Endodermal cell (in vitro differentiated cells): ENCODE measurements at regions not wholly inside any gene's neighbourhood (a gene's known extent, or its start where the extent isn't known, plus 50 kb on each side); places are given as distances from the start of the nearest gene placed in this dataset.

Experiments used
- DNase-seq: peaks from one replicate; pipeline ENCODE4 v3.0.0-alpha.2; 2017
- H3K27ac ChIP-seq: 2 replicates; pipeline ENCODE4 v1.5.1; 2013; ENCODE audit warnings: mild to moderate bottlenecking, low read depth, low read length, moderate library complexity
- H3K27me3 ChIP-seq: 2 replicates; pipeline ENCODE4 v1.6.1; 2013; ENCODE audit warnings: mild to moderate bottlenecking, low read length, moderate library complexity; ENCODE audit not compliant: insufficient read depth, control insufficient read depth, poor library complexity, severe bottlenecking
- H3K36me3 ChIP-seq: 2 replicates; pipeline ENCODE4 v1.7.0; 2013; ENCODE audit warnings: mild to moderate bottlenecking, low read length, moderate library complexity; ENCODE audit not compliant: control insufficient read depth, insufficient read depth
- H3K4me1 ChIP-seq: one replicate; pipeline ENCODE4 v1.7.0; 2013; ENCODE audit warnings: low read length; ENCODE audit not compliant: control insufficient read depth, insufficient read depth
- H3K4me3 ChIP-seq: 2 replicates; pipeline ENCODE4 v1.5.1; 2013; ENCODE audit warnings: mild to moderate bottlenecking, low read length, moderate library complexity
- H3K9ac ChIP-seq: 2 replicates; pipeline ENCODE4 v1.6.1; 2013; ENCODE audit warnings: mild to moderate bottlenecking, low read length, moderate library complexity; ENCODE audit not compliant: poor library complexity, severe bottlenecking; ENCODE audit errors: extremely low read depth
- H3K9me3 ChIP-seq: 2 replicates; pipeline ENCODE4 v1.6.1; 2013; ENCODE audit warnings: mild to moderate bottlenecking, low read length, moderate library complexity; ENCODE audit not compliant: control insufficient read depth
- H3K27ac Mint-ChIP-seq: 2 replicates; pipeline ENCODE4 v1.8.0; 2020; ENCODE audit warnings: mixed read lengths
- H3K27me3 Mint-ChIP-seq: 2 replicates; pipeline ENCODE4 v1.8.0; 2021; ENCODE audit warnings: mild to moderate bottlenecking, mixed read lengths; ENCODE audit not compliant: insufficient read depth
- H3K36me3 Mint-ChIP-seq: 2 replicates; pipeline ENCODE4 v1.8.0; 2020; ENCODE audit warnings: low read depth, mixed read lengths
- H3K4me1 Mint-ChIP-seq: 2 replicates; pipeline ENCODE4 v1.8.0; 2020; ENCODE audit warnings: mixed read lengths
- H3K4me3 Mint-ChIP-seq: 2 replicates; pipeline ENCODE4 v1.8.0; 2020; ENCODE audit warnings: mild to moderate bottlenecking, moderate library complexity, mixed read lengths
- H3K9me3 Mint-ChIP-seq: 2 replicates; pipeline ENCODE4 v1.8.0; 2020; ENCODE audit warnings: mild to moderate bottlenecking, mixed read lengths
- WGBS, 2 experiments: methylation state at CpG; one replicate each; pipeline versions ENCODE4 v1.1.5 to v1.1.7; 2013; ENCODE audit warnings: missing lambda C conversion rate in 2 of 2, mixed read lengths in 1 of 2; ENCODE audit not compliant: insufficient coverage in 1 of 2, insufficient read length in 1 of 2; 5-methylcytosine and 5-hydroxymethylcytosine counted together
- TF ChIP-seq, protein P1 (sequence below): fragments of 200-600 bp; sonication (generic); conservative IDR thresholded peaks from 2 replicates; pipeline ENCODE4 v1.5.0; 2021; ENCODE audit warnings: antibody characterized with exemption, mild to moderate bottlenecking

DNA sequence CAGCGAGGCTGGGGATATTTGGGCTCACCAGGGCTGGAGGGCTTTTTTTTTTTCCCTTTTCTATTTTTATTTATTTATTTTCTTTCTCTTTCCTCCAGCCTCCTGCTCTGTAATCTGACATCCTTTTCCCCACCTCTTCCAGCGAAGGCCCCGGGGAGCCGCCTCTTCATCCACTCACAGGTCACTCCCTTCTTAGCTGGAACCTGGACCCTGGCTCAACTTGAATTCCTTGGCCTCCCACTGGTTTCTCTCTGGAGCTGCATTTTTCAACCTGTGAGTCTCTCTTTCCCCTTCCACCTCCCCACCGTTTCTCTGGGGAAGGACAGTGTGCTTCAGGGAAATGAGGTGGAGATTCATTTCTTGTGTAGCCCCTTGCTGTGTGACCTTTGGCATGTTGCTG is 82.0 kb downstream of the MRM1 start:
- peak; percentile 73 for DNase-seq
- peaks cover 3% of the 10 kb centered on the region for H3K4me1 ChIP-seq
- 77 to 79% methylated on average over 4 to 5 of the region's 5 CpGs for WGBS, 2 experiments

DNA sequence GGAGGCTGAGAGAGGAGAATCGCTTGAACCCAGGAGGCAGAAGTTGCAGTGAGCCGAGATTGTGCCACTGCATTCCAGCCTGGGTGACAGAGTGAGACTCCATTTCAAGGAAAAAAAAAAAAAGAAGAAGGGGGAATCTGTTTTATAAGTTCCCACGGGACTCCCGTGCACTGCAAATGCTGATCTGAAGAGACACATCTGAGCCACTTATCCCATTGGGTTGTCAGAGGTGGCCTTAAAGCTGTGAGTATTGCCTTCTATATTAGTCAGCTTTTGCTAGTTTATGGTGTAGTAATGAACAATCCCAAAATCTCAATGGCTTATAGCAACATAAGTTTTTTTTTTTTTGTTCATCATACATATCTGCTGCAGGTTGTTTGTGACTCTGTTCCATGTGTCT is 82.8 kb downstream of the MRM1 start:
- no peaks in the 10 kb centered on the region for H3K27me3 ChIP-seq
- Mint-ChIP-seq H3K4me1 (peaks cover 15% of the 10 kb centered on the region), H3K27me3 (peaks cover 3% of the 10 kb centered on the region), H3K27ac (no peak overlapping the region), H3K36me3 (no peaks in the 10 kb centered on the region), H3K9me3 (no peaks in the 10 kb centered on the region), H3K4me3 (no peak overlapping the region)
- no peak overlapping the region for H3K27ac ChIP-seq
- peaks cover 3% of the 10 kb centered on the region for H3K4me1 ChIP-seq
- no peak overlapping the region for H3K9ac ChIP-seq
- no peak overlapping the region for H3K4me3 ChIP-seq
- no peak for DNase-seq
- H3K9me3 ChIP-seq = no peaks in the 10 kb centered on the region
- H3K36me3 ChIP-seq = no peaks in the 10 kb centered on the region
- 93% methylated on average over 4 of the region's 4 CpGs; no CpG with 5 or more reads in 1 of the 2 experiments for WGBS, 2 experiments
- TF ChIP-seq, protein P1, sequence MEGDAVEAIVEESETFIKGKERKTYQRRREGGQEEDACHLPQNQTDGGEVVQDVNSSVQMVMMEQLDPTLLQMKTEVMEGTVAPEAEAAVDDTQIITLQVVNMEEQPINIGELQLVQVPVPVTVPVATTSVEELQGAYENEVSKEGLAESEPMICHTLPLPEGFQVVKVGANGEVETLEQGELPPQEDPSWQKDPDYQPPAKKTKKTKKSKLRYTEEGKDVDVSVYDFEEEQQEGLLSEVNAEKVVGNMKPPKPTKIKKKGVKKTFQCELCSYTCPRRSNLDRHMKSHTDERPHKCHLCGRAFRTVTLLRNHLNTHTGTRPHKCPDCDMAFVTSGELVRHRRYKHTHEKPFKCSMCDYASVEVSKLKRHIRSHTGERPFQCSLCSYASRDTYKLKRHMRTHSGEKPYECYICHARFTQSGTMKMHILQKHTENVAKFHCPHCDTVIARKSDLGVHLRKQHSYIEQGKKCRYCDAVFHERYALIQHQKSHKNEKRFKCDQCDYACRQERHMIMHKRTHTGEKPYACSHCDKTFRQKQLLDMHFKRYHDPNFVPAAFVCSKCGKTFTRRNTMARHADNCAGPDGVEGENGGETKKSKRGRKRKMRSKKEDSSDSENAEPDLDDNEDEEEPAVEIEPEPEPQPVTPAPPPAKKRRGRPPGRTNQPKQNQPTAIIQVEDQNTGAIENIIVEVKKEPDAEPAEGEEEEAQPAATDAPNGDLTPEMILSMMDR = no peak

More for the DNA sequence above, 82.0 kb downstream of the MRM1 start:
- Histone ChIP-seq H3K36me3 (no peaks in the 10 kb centered on the region), H3K27ac (no peak overlapping the region), H3K27me3 (no peaks in the 10 kb centered on the region), H3K9ac (no peak overlapping the region), H3K9me3 (no peaks in the 10 kb centered on the region), H3K4me3 (no peak overlapping the region)
- TF ChIP-seq, protein P1 = no peak
- Mint-ChIP-seq H3K36me3 (no peaks in the 10 kb centered on the region), H3K4me1 (peaks cover 15% of the 10 kb centered on the region), H3K27ac (no peak overlapping the region), H3K9me3 (no peaks in the 10 kb centered on the region), H3K4me3 (no peak overlapping the region), H3K27me3 (peaks cover 3% of the 10 kb centered on the region)

DNA sequence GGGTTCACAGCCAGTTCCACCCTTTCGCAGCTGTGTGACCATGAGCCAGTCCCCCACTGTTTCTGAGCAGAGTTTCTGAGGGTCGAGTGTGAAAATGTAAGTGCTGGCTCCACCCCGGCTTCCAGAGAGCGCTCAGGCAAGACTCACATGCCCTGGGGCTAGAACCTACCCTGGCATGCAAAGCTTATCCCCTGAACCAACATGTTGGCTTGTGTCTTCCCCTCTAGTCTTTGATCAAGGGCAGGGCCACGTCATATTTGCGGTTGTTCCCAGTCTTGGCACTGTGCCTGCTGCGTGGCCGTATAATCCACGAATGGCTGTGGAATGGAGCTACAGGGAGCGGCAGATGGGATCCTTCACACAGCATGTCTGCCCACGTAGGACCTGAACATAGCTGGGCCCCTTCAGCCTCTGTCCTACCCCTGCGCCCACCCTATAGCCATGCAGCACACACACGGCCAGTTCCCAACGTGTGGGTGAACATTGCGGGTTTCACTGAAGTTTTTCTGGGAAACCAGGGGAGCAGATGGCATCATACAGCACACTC is 84.8 kb downstream of the MRM1 start:
- Histone ChIP-seq H3K4me1 (peaks cover 3% of the 10 kb centered on the region), H3K9me3 (no peaks in the 10 kb centered on the region), H3K27ac (no peak overlapping the region), H3K9ac (no peak overlapping the region), H3K4me3 (no peak overlapping the region), H3K36me3 (no peaks in the 10 kb centered on the region), H3K27me3 (no peaks in the 10 kb centered on the region)
- Mint-ChIP-seq H3K4me1 (peaks cover 15% of the 10 kb centered on the region), H3K36me3 (no peaks in the 10 kb centered on the region), H3K9me3 (no peaks in the 10 kb centered on the region), H3K4me3 (no peak overlapping the region), H3K27ac (no peak overlapping the region), H3K27me3 (peaks cover 9% of the 10 kb centered on the region)
- TF ChIP-seq, protein P1 = no peak
- 87 to 94% methylated on average over 9 to 15 of the region's 15 CpGs for WGBS, 2 experiments
- no peak for DNase-seq
